Loucy (cell line): ENCODE measurements at regions not wholly inside any gene's neighbourhood (a gene's known extent, or its start where the extent isn't known, plus 50 kb on each side); places are given as distances from the start of the nearest gene placed in this dataset.

ENCODE experiments used
- H2AFZ ChIP-seq: fragments of 200-600 bp; sonication (generic); 2 replicates; pipeline ENCODE4 v1.6.0; 2016; ENCODE audit warnings: antibody characterized with exemption, mild to moderate bottlenecking, low read length, moderate library complexity
- H3F3A ChIP-seq: fragments of 200-600 bp; 2 replicates; pipeline ENCODE4 v1.6.0; 2016; ENCODE audit warnings: antibody characterized with exemption, low read depth, mild to moderate bottlenecking
- H3K27me3 ChIP-seq: fragments of 200-600 bp; sonication (generic); 2 replicates; pipeline ENCODE4 v1.6.1; 2014; ENCODE audit warnings: low read length, mild to moderate bottlenecking; ENCODE audit not compliant: insufficient read depth, poor library complexity, severe bottlenecking
- H3K36me3 ChIP-seq: fragments of 200-600 bp; sonication (generic); 2 replicates; pipeline ENCODE4 v1.6.1; 2016; ENCODE audit warnings: low read length; ENCODE audit not compliant: insufficient read depth
- H3K4me1 ChIP-seq: fragments of 200-600 bp; sonication (generic); 2 replicates; pipeline ENCODE4 v1.5.1; 2014; ENCODE audit warnings: low read length, mild to moderate bottlenecking; ENCODE audit not compliant: insufficient read depth, poor library complexity, severe bottlenecking
- H3K4me2 ChIP-seq: fragments of 200-600 bp; sonication (generic); 2 replicates; pipeline ENCODE4 v1.6.0; 2014; ENCODE audit warnings: antibody characterized with exemption, low read length, low read depth, mild to moderate bottlenecking; ENCODE audit not compliant: poor library complexity, severe bottlenecking
- H3K4me3 ChIP-seq: fragments of 200-600 bp; sonication (generic); 2 replicates; pipeline ENCODE4 v1.5.1; 2014; ENCODE audit warnings: low read length, mild to moderate bottlenecking, mixed read lengths; ENCODE audit not compliant: poor library complexity, severe bottlenecking
- H3K79me2 ChIP-seq: fragments of 200-600 bp; sonication (generic); 2 replicates; pipeline ENCODE4 v1.6.1; 2014; ENCODE audit warnings: low read length; ENCODE audit not compliant: insufficient read depth
- H3K9ac ChIP-seq: fragments of 200-600 bp; sonication (generic); 2 replicates; pipeline ENCODE4 v1.6.0; 2014; ENCODE audit warnings: mild to moderate bottlenecking, low read depth, low read length, moderate library complexity; ENCODE audit not compliant: poor library complexity, severe bottlenecking
- H3K9me2 ChIP-seq: fragments of 200-600 bp; sonication (generic); replicated peaks from 2 replicates; pipeline ENCODE4 v1.6.1; 2016; ENCODE audit warnings: low read depth, low read length, mixed read lengths
- H3K9me3 ChIP-seq: fragments of 200-600 bp; sonication (generic); 2 replicates; pipeline ENCODE4 v1.6.1; 2014; ENCODE audit warnings: mild to moderate bottlenecking, antibody characterized with exemption, low read length, low read depth; ENCODE audit not compliant: insufficient read depth
- H4K20me1 ChIP-seq: fragments of 200-600 bp; sonication (generic); 2 replicates; pipeline ENCODE4 v1.6.0; 2014; ENCODE audit warnings: antibody characterized with exemption, low read length, mild to moderate bottlenecking; ENCODE audit not compliant: insufficient read depth, poor library complexity, severe bottlenecking
- CTCF ChIP-seq: fragments of 200-600 bp; sonication (generic); conservative IDR thresholded peaks from 2 replicates; pipeline ENCODE4 v1.5.1; 2014; ENCODE audit warnings: mild to moderate bottlenecking, antibody characterized with exemption, low read length
- EZH2phosphoT487 ChIP-seq: fragments of 200-600 bp; IDR thresholded peaks from 2 replicates; pipeline ENCODE4 v1.6.1; 2018; ENCODE audit warnings: antibody characterized with exemption, mild to moderate bottlenecking, moderate library complexity, borderline replicate concordance

DNA sequence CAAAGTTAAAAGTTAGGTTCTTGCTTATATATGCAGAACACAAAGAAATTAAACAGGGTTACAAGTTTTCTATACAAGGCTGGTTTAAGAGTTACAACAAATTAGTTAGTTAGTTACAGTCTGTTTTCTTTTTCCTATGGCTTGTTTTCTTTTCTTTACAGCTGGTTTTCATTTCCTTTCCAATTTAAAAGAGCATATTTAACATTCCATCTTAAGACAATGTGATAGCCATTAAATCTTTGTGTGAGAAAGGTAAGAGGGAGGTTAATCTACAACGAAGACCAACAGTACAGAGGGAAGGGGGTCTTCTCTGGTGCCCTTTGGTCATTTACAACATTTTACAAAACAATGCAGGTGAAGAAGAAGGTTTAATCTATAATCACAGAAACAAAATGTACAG lies 290.6 kb downstream of the ZNF674 start:
- Histone ChIP-seq H3K4me2 (peak overlapping the region; percentile 71), H2AFZ (no peak overlapping the region), H3K4me1 (peaks cover 38% of the 10 kb centered on the region)

GRCh38 chrX:46251755-46252154 lies 293.5 kb downstream of the ZNF674 start:
- H3K9ac ChIP-seq: no peak overlapping the region
- TF ChIP-seq EZH2phosphoT487 (no peak), CTCF (no peak)
- no peaks in the 10 kb centered on the region for H3K36me3 ChIP-seq
- H3K4me1 ChIP-seq: peaks cover 28% of the 10 kb centered on the region
- no peak overlapping the region for H2AFZ ChIP-seq
- no peak overlapping the region for H3K4me3 ChIP-seq
- no peaks in the 10 kb centered on the region for H3K27me3 ChIP-seq
- no peaks in the 10 kb centered on the region for H3K9me3 ChIP-seq
- no peaks in the 10 kb centered on the region for H3K9me2 ChIP-seq
- H3F3A ChIP-seq: no peaks in the 10 kb centered on the region
- no peaks in the 10 kb centered on the region for H3K79me2 ChIP-seq
- H4K20me1 ChIP-seq: no peaks in the 10 kb centered on the region
- no peak overlapping the region for H3K4me2 ChIP-seq

More for the DNA sequence above, 290.6 kb downstream of the ZNF674 start:
- Histone ChIP-seq H3K9ac (peak overlapping the region; percentile 26), H3K79me2 (no peaks in the 10 kb centered on the region), H3F3A (no peaks in the 10 kb centered on the region), H3K9me2 (no peaks in the 10 kb centered on the region), H3K4me3 (peak overlapping the region; percentile 25), H3K36me3 (no peaks in the 10 kb centered on the region), H3K9me3 (no peaks in the 10 kb centered on the region), H3K27me3 (peaks cover 8% of the 10 kb centered on the region), H4K20me1 (no peaks in the 10 kb centered on the region)
- TF ChIP-seq EZH2phosphoT487 (no peak), CTCF (no peak)

GRCh38 chrX:46250151-46250550 lies 295.1 kb downstream of the ZNF674 start:
- H2AFZ ChIP-seq: no peak overlapping the region
- H3K9me2 ChIP-seq: no peaks in the 10 kb centered on the region
- H3K79me2 ChIP-seq: no peaks in the 10 kb centered on the region
- H3K36me3 ChIP-seq: no peaks in the 10 kb centered on the region
- TF ChIP-seq CTCF (no peak), EZH2phosphoT487 (no peak)
- no peaks in the 10 kb centered on the region for H3F3A ChIP-seq
- no peaks in the 10 kb centered on the region for H3K9me3 ChIP-seq
- no peak overlapping the region for H3K9ac ChIP-seq
- no peaks in the 10 kb centered on the region for H4K20me1 ChIP-seq
- H3K4me3 ChIP-seq: no peak overlapping the region
- H3K27me3 ChIP-seq: no peaks in the 10 kb centered on the region
- H3K4me2 ChIP-seq: no peak overlapping the region
- peaks cover 12% of the 10 kb centered on the region for H3K4me1 ChIP-seq
